HG03196 (cell line): ENCODE measurements at regions not wholly inside any gene's neighbourhood (a gene's known extent, or its start where the extent isn't known, plus 50 kb on each side); places are given as distances from the start of the nearest gene placed in this dataset.
"Not testable (repeated sequence)": the region's sequence is repeated elsewhere in the genome, so short reads cannot be mapped to it uniquely, and the experiment has no call there.

ENCODE experiments used
- ATAC-seq: cut with Tn5 transposase; IDR thresholded peaks from one replicate; pipeline ENCODE4 v1.9.1; 2021; ENCODE audit not compliant: unreplicated experiment

DNA sequence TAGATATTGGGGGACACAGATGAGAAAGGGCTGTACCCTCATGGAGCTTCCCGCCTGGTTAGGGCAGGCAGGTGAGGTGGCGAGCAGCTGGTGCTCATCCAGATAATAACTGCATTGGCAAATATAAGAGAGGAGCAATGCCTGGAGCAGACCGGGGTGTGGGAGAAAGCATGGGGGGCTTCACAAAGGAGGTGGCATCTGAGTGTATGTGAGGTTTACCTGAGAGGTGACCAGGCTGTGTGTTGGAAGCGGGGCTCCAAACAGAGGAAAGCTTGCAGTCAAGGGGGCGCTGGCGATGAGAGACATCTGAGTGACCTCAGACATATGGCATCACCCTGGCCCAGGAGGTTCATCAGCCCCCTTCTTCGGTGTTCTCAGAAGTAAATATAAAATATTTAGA, 72.1 kb upstream of the PMEPA1 start:
- ATAC-seq = no peak

DNA sequence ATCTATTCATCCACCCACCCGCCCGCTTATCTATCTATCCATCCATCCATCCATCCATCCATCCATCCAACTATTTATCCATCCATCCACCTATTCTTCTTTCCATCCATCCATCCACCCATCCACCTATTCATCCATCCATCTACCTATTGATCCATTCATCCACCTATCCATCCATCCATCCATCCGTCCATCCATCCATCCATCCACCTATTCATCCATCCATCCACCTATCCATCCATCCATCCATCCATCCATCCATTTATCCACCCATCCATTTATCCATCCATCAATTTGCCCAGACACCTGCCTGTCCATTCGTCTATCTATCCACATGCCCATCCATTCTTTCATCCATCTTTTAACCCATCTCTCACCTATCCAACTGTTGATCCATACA, 71.1 kb upstream of the PMEPA1 start:
- no peak for ATAC-seq

DNA sequence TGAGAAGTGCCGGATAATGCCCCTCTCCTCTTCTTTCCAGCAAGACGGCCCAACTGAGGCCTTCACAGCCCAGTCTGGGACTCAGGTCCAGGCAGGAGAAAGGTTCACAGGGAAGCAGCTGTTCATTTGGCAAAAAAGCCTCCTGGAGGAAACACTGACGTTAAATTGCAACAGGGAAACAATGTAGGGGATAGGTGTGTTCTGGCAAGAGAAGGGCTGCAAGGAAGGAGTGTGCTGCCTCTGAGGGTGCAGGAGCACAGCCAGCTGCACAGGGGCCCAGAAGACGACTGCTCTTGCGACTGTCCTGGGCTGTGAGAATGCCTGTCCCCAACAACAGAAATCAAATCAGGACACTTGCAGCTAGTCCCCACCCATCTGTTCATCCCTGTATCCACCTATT, 70.6 kb upstream of the PMEPA1 start:
- no peak for ATAC-seq

DNA sequence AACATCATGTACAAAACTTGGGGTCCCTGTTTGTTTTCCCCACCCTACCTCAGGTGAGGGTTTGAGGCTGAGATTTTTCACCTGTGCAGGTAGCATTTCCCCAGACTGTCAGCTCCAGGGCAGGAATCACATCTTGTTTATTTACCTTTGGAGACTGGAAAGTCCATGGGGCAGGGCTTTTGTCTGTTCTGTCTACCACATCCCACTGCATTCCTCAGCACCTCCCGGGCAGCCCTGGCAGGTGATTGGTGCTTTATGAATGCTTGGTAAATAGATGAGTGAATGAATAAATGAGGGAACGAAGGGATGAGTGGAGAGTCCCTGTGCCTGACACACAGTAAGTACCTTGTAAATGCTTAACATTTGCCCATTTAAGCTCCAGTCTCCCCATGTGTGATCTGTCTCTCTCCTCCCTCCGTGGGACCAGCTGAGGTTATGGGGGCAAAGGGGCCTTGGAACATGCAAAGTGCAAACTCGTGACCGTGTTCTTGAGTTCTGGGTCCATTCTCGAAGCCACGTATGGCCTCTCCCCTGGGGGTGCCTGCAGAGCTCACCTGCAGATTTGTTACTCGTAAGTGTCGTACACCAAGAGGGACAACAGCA, 69.7 kb upstream of the PMEPA1 start:
- no peak for ATAC-seq

DNA sequence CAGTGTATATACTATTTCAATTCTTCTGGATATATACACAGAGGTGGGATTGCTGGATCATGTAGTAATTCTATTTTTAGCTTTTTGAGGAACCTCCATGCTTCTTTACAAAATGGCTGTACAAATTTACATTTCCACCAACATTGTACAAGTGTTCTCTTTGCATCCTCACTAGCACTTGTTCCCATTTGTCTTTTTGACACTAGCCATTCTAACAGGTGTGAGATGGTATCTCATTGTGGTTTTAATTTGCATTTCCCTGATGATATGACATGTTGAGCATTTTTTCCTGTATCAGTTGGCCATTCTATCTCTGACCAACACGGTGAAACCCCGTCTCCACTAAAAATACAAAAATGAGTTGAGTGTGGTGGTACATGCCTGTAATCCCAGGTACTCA, 68.1 kb upstream of the PMEPA1 start:
- ATAC-seq = no peak

DNA sequence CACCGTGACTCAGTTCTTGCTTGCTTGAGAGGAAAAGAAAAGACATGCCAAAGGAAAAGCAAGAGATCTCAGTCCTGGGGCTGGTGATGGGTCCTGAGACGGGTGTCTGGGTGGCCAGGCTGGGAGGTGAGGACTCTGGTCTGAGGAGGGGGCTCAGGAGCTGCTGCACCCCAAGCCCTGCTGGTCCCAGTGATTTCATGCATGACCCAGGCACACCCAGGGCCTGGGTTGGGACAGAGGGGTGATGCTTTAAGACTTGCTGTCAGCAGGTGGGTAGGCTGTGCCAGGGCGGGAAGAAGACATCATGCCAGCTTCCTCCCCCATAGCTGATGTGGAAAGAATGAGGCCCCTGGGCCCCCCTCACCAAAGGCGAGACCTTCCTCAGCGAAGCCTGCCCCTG, 65.1 kb upstream of the PMEPA1 start:
- ATAC-seq = no peak

DNA sequence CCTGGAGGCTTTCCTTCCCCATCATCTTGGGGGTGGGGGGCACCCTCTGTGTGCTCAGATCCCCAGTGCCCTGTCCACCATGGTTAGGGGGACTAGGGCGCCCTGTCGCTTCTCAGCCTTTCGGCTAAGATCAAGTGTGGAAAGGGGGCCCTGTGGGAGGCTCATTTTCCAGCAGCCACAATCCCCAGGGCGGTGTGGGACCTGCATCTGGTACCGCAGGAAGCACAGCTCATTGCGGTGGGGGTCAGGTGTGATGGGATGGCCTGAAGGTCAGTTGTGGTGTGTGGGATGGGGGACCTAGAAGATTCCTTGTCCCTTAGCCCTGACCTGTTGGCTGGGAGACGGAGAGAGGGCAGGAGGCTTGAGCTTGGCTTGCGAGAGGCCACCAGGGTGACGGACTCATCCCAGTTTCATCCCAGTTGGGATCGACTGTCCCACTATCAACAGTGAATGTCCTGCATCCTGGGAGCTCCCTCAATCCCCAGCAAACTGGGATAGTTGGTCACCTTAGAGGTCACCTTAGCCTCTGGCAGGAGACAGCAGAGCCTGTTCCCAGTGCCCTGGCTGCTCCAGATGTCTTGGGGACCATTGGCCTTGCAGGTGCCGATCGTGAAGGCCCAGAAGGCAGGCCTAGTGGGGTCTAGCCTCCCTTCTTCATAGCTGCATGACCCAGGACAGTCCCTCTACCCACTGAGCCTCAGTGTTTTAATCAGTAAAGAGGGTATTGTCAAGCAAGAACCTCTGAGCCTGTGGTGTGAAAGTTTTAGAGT, 64.5 kb upstream of the PMEPA1 start:
- ATAC-seq = no peak

DNA sequence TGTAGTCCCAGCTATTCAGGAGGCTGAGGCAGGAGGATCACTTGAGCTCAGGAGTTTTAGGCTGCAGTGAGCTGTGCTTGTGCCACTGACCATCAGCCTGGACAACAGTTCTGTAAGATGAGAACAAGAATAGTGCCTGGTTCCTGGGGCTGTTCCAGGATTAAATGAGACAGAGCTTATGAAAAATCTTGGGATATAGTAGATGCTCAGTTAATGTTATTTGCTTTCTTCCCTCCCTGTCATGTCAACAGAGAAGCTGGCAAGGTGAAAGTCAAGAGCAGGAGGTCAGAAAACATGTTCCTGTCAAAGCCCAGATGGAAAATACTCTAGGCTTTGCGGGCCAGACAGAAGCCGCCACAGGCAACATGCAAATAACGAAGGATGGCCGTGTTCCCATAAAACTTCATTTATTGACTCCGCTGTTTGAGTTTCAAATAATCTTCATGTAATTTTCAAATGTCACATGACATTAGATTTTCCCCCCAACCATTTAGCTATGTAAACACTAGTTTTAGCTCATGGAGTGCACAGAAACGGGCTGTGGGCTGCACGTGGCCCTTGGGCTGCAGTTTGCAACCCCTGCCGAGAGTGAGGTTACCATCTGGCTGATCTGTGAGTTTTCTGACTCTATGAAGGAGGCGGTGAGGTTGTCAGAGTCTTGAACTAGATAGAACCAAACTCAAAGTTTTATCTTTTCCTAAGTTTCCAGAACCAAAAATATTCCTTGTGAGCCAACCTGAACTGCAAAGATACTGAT, 63.4 kb upstream of the PMEPA1 start:
- ATAC-seq = no peak

DNA sequence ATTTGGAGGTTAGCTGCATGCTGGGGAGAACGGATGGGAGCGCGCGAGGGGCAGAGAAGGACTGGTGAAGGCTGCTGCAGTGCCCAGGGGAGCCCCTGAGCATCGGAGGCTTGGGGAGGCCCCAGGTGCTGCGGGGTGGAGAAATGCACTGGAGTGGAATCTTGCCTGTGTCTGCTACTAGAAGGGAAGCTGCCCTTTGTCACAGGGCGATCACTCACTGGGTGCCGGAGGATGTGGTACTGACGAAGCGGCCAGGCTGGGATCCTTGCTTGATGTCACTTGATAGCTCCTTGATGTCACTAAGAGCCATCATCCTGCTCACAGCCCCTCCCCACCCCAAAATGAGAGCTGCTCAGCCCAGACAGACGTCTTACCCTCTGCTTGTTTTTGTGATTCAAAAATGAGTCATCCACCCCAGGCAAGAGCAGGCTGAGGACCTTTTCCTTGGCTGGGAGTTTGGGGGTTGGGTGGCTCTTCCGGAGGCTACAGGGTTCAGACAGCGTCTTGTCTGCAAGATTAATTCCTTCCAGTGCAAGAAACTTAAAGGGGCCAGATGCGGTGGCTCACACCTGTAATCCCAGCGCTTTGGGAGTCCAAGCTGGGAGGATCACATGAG, 62.6 kb upstream of the PMEPA1 start:
- no peak for ATAC-seq

DNA sequence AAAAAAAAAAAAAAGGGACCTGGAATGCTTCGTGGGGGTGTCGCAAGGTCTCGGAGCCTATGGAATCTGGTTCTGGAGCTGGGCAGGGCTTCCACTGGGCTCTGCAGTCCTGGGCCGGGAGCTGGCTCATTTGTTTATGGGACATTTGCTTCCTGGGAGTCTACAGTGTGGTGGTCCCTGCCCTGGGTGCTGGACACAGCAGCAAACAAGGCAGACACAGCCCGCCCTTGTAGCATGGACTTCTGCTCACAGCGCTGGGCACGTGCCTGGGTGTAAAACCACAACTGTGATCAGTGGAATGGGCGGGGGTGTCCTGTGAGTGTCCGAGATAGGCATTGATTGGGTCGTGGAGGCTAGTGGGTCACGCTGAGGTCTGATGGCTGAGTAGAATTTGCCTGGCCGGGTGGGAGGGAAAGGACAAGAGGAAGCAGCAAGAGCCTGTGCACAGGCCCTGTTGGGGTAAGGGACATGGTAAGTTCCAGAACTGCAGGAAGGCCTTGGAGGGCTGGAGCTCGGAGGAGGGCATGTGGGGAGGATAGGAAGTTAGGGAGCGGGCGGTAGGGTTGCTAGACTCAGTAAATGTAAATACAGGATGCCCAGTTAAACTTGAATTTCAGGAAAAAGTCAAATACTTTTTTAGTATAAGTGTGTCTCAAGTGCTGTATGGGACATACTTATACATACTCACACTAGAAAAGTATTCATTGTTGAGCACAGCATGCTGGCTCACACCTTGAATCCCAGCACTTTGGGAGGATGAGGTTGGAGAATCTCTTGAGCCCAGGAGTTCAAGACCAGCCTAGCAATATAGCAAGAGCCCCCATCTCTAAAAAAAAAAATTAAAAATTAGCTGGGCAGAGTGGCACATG, 61.3 kb upstream of the PMEPA1 start:
- no peak for ATAC-seq

DNA sequence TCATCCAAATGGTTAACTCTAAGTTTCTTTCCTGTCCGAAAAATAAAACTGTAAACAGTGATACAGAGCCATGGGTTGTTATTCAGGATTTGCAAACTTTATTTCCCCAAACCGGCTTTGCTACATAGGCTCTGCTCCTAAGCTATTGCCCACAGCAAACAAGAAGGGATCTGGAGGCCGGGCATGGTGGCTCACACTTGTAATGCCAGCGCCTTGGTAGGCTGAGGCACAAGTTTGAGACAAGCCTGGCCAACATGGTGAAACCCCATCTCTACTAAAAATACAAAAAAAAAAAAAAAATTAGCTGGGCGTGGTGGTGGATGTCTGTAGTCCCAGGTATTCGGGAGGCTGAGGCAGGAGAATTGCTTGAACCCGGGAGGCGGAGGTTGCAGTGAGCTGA, 60.6 kb upstream of the PMEPA1 start:
- ATAC-seq = not testable (repeated sequence)

DNA sequence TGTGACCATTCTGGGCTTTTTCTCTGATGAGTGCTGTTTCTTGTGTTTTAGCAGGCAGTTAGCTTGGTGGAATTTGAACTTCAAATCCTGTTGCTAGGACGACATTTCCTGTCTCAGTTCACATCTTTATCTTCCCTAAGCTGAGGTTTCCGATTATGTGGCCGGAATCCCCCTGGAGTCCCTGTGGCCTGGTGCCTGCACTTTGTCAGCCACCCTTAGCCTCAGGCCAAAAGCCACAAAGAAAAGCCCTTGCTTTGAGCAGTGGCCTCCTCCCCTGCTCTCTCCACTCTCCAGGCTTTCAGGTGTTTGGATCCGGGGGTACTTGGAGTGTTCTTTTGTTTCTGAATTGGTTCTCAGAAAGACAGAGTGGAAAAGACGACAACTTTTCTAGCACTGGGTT, 59.9 kb upstream of the PMEPA1 start:
- no peak for ATAC-seq

DNA sequence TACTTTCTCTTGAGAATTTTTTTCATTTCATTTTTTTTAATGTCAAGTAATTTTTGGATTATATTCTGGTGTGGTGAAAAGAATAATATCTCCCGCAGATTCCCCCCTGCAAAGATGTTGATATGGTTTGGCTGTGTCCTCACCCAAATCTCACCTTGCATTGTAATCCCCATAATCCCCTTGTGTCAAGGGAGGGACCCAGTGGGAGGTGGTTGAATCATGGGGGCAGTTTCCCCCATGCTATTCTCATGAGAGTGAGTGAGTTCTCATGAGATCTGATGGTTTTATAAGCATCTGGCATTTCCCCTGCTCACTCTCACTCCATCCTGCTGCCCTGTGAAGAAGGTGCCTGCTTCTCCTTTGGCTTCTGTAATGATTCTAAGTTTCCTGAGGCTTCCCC, 58.7 kb upstream of the PMEPA1 start:
- ATAC-seq = no peak

DNA sequence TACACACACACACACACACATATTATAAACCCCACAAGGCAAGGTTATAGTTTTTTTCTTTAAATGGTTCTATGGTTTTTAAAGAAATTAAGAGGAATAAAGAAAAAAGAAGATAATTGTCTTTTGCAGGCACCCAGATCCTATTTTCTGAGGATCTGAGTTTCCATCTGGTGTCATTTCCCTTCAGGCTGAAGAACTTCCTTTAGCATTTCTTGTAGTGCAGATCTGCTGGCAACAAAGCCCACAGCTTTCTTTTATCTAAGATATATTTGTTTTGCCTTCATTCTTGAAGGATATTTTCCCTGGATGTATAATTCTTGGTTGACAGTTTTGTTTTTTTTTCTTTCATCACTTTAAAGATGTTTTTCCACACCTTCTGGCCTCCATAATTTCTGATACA, 57.6 kb upstream of the PMEPA1 start:
- ATAC-seq = no peak

DNA sequence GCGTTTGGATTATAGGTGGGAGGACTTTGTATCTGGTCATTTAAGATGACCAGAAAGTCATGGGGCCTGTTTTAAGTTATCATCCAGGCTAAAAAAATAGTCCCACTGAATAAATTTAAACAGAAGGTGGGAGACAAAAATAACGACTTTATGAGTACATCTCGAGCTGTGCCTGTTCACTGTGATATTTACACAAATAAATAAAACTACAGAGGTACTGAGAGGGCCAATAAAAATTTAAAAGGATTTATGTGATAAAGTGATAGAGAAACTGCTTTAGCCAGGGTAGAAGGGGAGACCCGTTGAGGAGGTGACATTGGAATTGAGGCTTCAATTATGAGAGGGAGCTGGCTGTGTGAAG, 53.4 kb upstream of the PMEPA1 start:
- ATAC-seq = no peak

DNA sequence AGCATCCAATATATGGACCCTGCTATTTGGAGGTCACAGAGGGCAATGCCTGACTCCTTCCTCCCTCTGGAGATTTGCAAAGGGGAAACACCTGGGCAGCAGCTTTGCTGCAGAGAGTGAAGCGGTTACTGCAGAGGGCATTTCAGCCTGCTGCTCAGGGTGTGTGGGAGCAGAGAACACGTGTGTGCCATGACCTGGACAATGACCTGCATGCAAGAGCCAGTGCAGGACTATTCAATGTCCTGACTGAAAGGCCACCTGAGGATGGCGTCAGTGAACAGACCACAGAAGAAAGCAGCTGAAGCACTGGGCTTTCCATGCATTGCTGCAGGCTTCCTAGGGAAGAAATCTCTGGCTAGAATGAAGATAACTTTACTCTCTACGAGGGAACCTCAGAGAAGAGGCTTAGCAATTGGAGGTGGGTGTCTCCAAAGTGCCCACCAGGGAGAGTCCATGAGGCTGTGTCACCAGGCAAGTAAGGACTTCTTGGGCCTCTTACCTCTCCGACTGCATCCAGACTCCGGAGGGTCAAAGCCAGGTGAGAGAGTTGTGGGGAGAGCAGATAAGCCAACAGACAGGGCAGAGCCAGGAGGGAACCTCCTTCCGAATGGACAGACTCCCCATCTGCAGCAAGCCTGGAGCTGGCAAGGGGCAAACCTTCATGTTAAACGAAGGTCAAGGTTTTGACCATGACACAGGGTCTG, 52.9 kb upstream of the PMEPA1 start:
- ATAC-seq = no peak

DNA sequence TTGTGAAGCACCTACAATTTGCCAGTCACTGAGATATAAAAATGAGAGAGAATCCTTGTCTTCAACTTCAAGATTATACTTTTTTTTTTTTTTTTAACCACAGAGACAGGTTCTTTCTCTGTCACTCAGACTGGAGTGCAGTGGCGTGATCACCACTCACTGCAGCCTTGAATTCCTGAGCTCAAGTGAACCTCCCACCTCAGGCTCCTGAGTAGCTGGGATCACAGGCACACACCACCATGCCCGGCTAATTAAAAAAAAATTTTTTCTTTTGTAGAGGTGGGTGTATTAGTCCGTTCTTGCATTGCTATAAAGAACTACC, 51.6 kb upstream of the PMEPA1 start:
- no peak for ATAC-seq

DNA sequence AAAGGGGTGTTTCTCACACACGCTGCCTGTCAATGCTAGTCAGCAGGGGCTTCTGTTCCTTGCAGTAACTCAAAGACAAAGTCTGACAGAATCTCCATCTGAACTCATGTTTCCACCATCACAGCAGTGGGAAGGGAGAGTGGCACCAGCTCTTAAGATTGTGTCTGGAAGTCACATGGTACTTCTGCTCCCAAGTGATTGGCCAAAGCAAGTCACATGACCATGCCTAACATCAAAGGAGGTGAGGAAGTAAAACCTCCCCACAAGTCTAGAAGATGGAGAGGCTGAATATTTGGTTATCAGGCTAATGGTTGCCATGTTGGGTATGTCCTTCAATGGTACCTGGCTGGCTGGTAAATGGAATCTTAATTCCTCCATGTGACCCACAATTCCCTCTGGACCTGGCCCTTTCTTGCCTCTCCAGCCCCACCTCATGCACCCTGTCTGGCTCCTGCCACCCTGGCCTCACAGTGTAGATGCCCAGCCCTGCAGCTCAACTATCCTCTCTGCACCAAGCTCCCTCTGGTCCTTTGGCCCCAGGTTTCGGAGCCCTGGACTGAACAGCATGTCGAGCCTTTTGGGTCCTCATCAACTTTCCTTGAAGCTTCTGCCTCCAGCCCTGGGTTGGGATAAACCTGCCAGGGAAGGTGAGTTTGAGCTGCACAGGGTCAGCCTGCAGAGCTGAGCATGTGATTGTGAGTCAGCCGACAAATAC, 51.0 kb upstream of the PMEPA1 start:
- ATAC-seq = no peak

DNA sequence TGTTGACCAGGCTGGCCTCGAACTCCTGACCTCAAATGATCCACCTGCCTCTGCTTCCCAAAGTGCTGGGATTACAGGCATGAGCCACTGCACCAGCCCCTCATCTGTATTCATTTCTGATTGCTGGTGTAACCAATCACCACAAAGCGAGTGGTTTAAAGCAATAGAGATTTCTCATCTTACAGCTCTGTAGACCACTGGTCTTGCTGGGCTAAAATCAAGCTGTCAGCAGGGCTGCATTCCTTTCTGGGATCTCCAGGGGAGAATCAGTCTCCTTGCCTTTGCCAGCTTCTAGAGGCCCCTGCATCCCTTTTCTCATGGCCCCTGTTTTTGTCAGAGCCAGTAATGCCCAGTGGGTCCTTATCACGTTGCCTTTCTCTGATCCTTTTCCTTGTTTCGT, 49.9 kb upstream of the PMEPA1 start:
- ATAC-seq = no peak
